Neural cell (in vitro differentiated cells): ENCODE measurements at regions not wholly inside any gene's neighbourhood (a gene's known extent, or its start where the extent isn't known, plus 50 kb on each side); places are given as distances from the start of the nearest gene placed in this dataset.

Experiments
- CTCF ChIP-seq: fragments of 450-650 bp; IDR thresholded peaks from 2 replicates; pipeline ENCODE4 v1.5.1; 2014; ENCODE audit warnings: antibody characterized with exemption, mild to moderate bottlenecking, moderate library complexity; ENCODE audit not compliant: poor library complexity, severe bottlenecking
- EP300 ChIP-seq: fragments of 450-650 bp; conservative IDR thresholded peaks from 2 replicates; pipeline ENCODE4 v1.6.1; 2014; ENCODE audit warnings: antibody characterized with exemption, mild to moderate bottlenecking, moderate library complexity; ENCODE audit not compliant: poor library complexity, severe bottlenecking
- MXI1 ChIP-seq: fragments of 450-650 bp; conservative IDR thresholded peaks from 2 replicates; pipeline ENCODE4 v1.6.1; 2014; ENCODE audit warnings: antibody characterized with exemption, mild to moderate bottlenecking; ENCODE audit not compliant: poor library complexity, severe bottlenecking

DNA sequence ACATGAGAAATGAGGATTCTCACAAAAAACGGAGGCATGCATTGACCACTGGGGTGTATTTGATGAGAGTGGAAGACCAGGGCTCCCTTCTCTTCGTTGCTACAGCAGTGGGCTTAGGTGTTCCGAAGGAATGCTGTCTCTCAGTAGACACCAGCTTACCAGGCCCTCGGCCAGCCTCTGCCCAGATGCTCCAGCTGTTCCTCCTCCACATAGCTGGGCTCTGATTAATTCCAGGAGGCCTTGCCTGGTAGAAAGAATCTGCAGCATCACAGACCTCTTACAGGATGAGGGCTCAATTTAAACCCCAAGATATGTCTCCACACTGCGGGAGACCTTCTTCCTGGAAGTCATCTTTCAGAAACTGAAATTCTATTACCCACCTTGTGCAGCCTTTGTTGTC lies 346.6 kb upstream of the TENM3 start:
- TF ChIP-seq MXI1 = no peak
- TF ChIP-seq CTCF = no peak
- no peak for TF ChIP-seq EP300
